IgD-negative memory B cell (primary cell): ENCODE measurements at regions not wholly inside any gene's neighbourhood (a gene's known extent, or its start where the extent isn't known, plus 50 kb on each side); places are given as distances from the start of the nearest gene placed in this dataset.
A peak's percentile ranks its signal among the peaks of the same experiment; 100 is the strongest.

Experiments used
- H3K27ac Mint-ChIP-seq, 3 donors: one replicate each; pipeline ENCODE4 v1.8.0; 2020 to 2022; ENCODE audit warnings: mild to moderate bottlenecking in 3 of 3, mixed read lengths in 3 of 3, moderate library complexity in 1 of 3
- H3K27me3 Mint-ChIP-seq: one replicate; pipeline ENCODE4 v1.8.0; 2021; ENCODE audit warnings: mixed read lengths
- H3K36me3 Mint-ChIP-seq: one replicate; pipeline ENCODE4 v1.8.0; 2020; ENCODE audit warnings: mild to moderate bottlenecking, mixed read lengths
- H3K4me1 Mint-ChIP-seq, 3 donors: one replicate each; pipeline ENCODE4 v1.8.0; 2020 to 2022; ENCODE audit warnings: mixed read lengths in 3 of 3, mild to moderate bottlenecking in 1 of 3
- H3K4me3 Mint-ChIP-seq, 4 donors: one replicate each; pipeline ENCODE4 v1.8.0; 2020 to 2022; ENCODE audit warnings: mild to moderate bottlenecking in 4 of 4, mixed read lengths in 4 of 4, moderate library complexity in 3 of 4
- H3K9me3 Mint-ChIP-seq, 3 donors: one replicate each; pipeline ENCODE4 v1.8.0; 2020 to 2021; ENCODE audit warnings: mixed read lengths in 3 of 3, mild to moderate bottlenecking in 1 of 3

DNA sequence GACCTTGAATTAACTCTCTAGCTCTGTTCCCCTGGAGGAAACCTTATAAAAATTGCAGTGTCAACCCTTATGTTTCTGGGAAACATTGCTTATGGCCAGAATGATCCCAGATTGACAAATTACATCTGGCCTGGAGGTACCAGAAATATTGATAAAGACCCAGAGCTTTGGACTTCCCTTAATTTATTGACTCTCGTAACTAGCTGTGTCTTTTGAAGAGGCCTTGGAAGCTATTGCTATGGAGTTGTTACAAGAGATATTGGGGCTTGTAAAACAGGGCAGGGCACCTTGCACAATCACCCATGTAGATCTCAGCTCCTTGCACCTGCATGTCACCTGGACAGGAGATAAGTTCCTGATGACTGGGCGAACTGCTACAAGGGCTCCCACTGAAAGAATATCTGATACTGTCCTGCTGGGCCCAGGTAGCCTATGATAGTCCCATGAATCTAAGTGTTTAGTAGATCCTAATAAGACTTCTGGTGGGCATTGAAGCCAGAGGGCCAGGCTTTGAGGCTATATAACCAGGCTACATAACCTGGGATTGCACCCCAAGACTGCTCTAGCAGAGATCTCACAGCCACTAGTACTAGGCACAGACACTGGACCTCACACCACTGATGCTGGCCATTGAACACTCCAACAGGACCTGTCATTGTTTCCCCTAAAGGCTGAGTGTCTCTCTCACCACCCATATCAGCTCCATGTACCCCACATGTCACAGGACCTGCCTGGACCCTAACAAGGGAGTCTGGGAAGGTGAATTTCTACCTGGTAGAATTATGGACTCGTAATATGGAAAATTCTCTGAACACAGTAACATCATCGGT is 135.7 kb upstream of the PWP1 start:
- no peak overlapping the region for H3K4me3 Mint-ChIP-seq

DNA sequence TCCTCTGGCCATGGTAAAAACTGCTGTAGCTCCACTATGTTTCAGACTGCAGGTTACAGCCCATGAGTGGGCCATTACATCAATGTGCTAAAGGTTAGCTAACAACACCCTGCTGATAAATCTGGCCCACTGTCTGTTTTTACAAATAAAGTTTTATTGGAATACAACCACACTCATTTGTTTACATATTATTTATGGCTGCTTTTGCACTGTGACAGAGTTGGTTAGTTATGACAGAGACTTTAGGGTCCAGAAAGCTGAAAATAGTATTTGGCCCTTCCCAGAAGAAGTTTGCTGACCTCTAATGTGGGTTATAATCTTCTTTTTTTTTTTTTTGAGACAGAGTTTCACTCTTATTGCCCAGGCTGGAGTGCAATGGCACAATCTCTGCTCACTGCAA is 134.2 kb upstream of the PWP1 start:
- Mint-ChIP-seq H3K9me3 (peaks cover 0 to 9% (median 0%) of the 10 kb centered on the region in 3 donors), H3K4me3 (no peak overlapping the region), H3K4me1 (peaks cover 0 to 4% (median 0%) of the 10 kb centered on the region in 3 donors), H3K27ac (no peak overlapping the region), H3K36me3 (no peaks in the 10 kb centered on the region), H3K27me3 (peaks cover 7% of the 10 kb centered on the region)

More for the DNA sequence above, 135.7 kb upstream of the PWP1 start:
- H3K27ac Mint-ChIP-seq, result no peak overlapping the region
- peaks cover 0 to 9% (median 0%) of the 10 kb centered on the region in 3 donors for H3K9me3 Mint-ChIP-seq
- no peaks in the 10 kb centered on the region for H3K36me3 Mint-ChIP-seq
- H3K27me3 Mint-ChIP-seq, result peaks cover 4% of the 10 kb centered on the region
- H3K4me1 Mint-ChIP-seq, result peaks cover 0 to 11% (median 3%) of the 10 kb centered on the region in 3 donors

DNA sequence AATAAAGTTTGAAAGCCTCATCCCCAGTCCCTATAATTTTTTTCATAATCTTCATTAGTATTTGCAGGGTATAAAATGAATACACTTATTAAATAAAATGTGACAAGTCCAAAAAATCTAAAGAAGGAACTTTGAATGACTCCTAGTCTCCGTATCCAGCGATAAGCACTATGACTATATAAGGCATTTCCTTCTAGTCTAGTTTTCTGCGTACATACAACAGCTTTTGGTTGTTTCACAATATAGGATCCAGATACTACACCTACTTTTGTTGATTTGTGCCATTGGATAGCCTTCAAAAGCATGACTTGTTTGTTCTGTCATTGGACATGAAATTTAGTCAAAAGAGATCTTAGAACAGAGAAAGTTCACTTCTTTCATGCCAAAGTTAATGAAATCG is 133.3 kb upstream of the PWP1 start:
- Mint-ChIP-seq H3K27me3 (peaks cover 6% of the 10 kb centered on the region), H3K27ac (no peak overlapping the region), H3K4me1 (peaks cover 0 to 2% (median 0%) of the 10 kb centered on the region in 3 donors), H3K36me3 (no peaks in the 10 kb centered on the region), H3K4me3 (no peak overlapping the region), H3K9me3 (peaks cover 0 to 9% (median 0%) of the 10 kb centered on the region in 3 donors)

DNA sequence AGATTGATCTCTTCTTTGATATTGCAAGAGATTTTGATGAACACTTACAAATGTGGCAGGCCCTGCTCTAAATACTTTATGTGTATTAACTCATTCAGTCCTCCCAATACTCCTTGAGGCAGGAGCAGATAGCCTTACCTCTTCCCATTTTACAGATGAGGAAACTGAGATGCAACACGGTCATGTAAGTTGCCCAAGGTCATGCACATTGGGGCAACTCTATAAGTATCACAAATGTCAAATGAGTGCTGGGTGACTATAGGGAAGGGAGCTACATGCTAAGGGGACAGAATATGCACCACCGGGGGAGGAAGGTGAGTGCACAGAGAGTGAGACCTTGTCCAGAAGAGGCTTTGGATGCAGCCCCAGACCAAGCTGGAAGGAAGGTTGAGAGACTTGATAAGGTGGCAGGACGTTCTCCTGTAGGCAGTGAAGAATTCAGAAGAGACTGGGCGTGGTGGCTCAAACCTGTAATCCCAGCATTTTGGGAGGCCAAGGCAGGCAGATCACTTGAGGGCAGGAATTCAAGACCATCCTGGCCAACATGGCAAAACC is 132.3 kb upstream of the PWP1 start:
- H3K36me3 Mint-ChIP-seq, result no peaks in the 10 kb centered on the region
- H3K4me1 Mint-ChIP-seq, result no peaks in the 10 kb centered on the region
- H3K9me3 Mint-ChIP-seq, result peaks cover 0 to 5% (median 0%) of the 10 kb centered on the region in 3 donors
- no peak overlapping the region for H3K4me3 Mint-ChIP-seq
- no peak overlapping the region for H3K27ac Mint-ChIP-seq
- peaks cover 6% of the 10 kb centered on the region for H3K27me3 Mint-ChIP-seq

DNA sequence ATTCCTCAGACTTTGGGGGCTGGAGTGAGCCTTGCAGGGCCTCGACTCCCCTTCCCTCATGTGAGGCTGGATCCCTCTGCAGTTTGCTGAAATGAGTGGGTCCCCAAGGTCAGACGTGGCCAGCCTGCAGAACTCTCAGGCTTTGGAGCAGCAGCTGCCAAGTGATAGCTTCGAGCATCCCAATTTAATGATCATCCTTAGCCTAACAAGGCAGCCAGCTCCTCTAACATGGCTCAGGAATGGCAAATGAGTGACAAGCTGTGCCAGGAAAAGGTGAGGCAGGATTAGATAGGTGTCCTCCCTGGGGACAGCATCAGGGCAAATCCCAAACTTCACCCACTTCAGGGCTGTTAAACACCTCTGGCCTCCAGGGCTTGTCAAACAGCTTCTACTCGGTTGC is 130.7 kb upstream of the PWP1 start:
- H3K27ac Mint-ChIP-seq, result no peak overlapping the region
- no peak overlapping the region for H3K4me3 Mint-ChIP-seq
- peaks cover 6% of the 10 kb centered on the region for H3K27me3 Mint-ChIP-seq

DNA sequence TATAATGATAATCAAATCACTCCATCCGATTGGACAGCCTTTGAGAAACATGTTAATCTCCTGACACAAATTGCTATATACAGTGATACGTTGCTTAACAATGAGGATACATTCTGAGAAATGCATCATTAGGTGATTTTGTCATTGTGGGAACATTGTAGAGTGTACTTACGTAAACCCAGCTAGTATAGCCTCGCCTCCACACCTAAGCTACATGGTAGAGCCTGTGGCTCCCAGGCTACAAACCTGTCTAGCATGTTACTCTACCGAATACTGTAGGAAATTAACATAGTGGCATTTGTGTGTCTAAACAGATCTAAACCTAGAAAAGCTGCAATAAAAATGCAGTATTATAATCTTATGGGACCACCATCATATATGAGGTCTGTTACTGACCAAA is 128.6 kb upstream of the PWP1 start:
- Mint-ChIP-seq H3K9me3 (no peaks in the 10 kb centered on the region), H3K36me3 (no peaks in the 10 kb centered on the region), H3K27me3 (peaks cover 9% of the 10 kb centered on the region), H3K4me1 (peaks cover 0 to 1% (median 0%) of the 10 kb centered on the region in 3 donors), H3K4me3 (no peak overlapping the region), H3K27ac (no peak overlapping the region)

More for the DNA sequence above, 130.7 kb upstream of the PWP1 start:
- Mint-ChIP-seq H3K4me1 (peaks cover 0 to 1% (median 0%) of the 10 kb centered on the region in 3 donors), H3K36me3 (no peaks in the 10 kb centered on the region), H3K9me3 (no peaks in the 10 kb centered on the region)

DNA sequence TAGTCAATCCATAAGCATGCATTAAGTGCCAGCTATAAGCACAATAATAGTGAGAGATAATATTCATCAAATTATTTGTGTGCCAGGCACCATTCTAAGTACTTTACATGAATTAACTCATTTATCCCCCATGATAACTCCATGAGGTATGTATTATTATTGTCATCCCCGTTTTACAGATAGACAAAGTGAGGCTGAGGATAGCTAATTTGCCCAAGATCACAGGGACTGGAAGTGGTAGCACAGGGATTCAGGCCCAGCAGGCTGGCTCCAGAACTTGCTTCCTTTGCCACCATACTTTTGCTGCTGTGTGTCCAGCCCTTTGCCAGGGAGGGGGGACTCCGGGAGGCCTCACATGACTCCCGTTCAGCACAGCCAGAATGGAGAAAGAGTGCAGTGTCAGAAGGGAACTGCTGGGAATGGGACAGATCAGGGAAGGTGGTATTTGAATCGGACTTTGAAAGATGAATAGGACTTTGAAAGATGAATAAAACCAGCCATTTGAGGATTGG is 128.0 kb upstream of the PWP1 start:
- Mint-ChIP-seq H3K27me3 (peaks cover 11% of the 10 kb centered on the region), H3K4me3 (no peak overlapping the region), H3K9me3 (no peaks in the 10 kb centered on the region), H3K36me3 (no peaks in the 10 kb centered on the region), H3K4me1 (peaks cover 0 to 1% (median 0%) of the 10 kb centered on the region in 3 donors), H3K27ac (no peak overlapping the region)

DNA sequence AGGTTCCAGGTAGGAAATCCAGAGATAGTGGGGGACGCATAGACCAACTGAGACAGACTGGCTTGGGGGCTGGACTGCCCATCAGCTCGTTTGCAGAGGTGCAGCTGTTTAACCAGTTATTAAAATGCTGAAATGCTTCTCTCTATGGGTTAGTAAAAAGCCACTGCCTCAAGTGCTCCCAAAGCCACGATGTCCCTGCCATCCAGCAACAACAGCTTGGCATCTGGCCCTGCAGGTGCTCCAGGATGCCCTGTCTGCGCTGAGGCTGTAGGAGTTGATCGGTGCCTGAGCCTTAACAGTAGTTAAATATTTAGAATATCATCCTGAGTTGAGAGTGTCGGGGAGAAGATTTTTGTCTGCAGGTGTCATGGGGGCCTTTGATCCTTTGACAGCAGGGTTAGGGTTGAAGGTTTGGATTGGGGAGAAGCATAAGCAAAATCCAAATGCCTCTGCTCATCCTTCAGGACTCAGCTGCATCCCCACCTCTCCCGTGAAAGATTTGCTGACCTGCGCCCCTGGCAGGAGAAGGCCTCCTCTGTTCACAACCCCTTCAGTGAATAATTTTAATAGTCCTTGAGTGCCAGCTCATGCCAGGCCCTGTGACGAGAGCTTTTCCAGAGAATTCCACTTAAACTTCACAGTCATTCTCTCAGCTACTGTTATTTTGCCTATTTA is 127.3 kb upstream of the PWP1 start:
- peak overlapping the region in 1 of 4 donors; percentile 27 for H3K4me3 Mint-ChIP-seq
- H3K4me1 Mint-ChIP-seq, result peaks cover 0 to 1% (median under 1%) of the 10 kb centered on the region in 3 donors
- H3K27ac Mint-ChIP-seq, result no peak overlapping the region
- H3K27me3 Mint-ChIP-seq, result peaks cover 8% of the 10 kb centered on the region
- H3K9me3 Mint-ChIP-seq, result no peaks in the 10 kb centered on the region
- H3K36me3 Mint-ChIP-seq, result no peaks in the 10 kb centered on the region

DNA sequence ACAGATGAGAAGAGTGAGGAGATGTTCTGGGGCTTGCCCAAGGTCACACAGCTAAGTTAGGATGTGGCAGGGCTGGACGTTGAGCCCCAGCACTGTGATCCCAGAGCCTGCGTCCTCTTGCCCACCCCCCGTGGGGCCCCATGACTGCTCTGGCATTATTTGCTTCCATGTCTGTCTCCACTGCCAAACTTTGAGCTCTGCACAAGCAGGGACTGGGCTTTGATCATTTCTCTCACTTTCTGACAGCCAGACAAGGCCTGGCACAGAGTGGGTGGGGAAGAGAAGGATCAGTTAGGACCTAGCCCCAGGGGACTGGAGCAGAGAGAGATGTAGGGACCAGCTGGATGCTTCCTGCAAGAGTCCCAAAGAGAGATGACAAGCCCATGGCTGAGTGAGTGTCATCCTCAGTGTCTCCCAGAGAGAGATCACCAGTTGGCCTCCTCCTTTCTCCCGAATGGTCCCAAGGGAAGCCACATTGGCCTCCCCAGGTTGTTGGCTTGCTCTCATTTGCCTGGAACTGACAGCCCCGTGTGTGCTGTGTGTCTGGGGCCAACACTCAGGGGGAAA is 126.7 kb upstream of the PWP1 start:
- peaks cover 8% of the 10 kb centered on the region for H3K27me3 Mint-ChIP-seq
- H3K9me3 Mint-ChIP-seq, result no peaks in the 10 kb centered on the region
- H3K27ac Mint-ChIP-seq, result no peak overlapping the region
- H3K36me3 Mint-ChIP-seq, result no peaks in the 10 kb centered on the region
- H3K4me1 Mint-ChIP-seq, result peaks cover 0 to 4% (median 3%) of the 10 kb centered on the region in 3 donors
- no peak overlapping the region for H3K4me3 Mint-ChIP-seq

DNA sequence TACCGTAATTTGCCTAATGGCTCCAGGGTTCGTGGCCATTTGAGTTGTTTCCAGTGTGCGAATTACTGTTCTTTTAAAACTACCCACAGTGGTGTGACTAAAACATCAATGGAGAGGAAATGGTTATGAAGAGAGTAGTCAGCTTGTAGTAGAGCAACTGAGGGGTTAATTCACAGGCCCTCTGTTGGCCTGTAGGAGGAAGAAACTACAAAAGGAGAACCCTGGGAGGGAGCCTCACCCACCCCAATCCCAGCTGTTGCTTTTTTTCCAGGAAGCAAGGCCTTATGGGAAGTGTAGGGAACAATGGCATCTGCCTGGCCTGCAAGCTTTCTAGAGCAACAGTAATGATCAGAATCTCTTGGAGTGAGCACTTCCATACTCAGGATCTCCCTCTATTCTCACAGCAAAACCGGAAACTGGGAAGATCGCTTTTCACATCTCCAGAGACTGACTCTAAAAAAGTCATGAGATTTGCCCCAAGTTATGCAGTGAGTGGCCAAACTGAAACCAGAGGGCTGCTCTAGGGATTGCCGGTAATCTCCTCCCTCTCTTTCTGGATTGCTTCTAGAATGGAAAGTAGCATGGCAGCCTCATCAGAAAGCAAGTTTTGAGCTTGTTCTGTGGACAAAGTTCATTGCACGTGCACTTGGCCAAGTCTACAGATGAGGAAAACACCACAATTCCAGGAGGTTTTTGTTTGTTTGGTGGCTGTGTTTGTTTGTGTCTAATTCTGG is 125.3 kb upstream of the PWP1 start:
- Mint-ChIP-seq H3K4me3 (no peak overlapping the region), H3K9me3 (no peaks in the 10 kb centered on the region), H3K36me3 (no peaks in the 10 kb centered on the region), H3K27me3 (peaks cover 8% of the 10 kb centered on the region), H3K27ac (no peak overlapping the region), H3K4me1 (peaks cover 3 to 5% (median 4%) of the 10 kb centered on the region in 3 donors)

DNA sequence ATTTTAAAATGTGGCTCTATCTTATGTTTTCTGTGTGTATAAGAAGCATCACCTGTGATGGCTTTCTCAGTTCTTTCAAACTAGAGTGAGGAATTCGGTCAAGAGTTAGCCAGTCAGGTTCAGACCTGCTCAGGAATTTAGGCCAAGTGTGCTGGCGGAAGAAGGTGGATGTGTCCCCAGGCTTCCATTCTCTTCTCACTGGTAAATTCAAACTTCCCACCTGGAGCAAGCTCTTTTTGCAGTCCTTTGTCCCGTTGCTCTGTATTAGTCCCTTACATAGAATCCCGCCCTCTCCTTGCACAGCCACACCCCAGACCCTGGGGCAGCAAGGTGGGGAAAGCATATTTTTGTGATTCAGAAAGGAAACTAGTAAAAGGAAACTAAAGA is 124.7 kb upstream of the PWP1 start:
- Mint-ChIP-seq H3K27me3 (peaks cover 8% of the 10 kb centered on the region), H3K27ac (no peak overlapping the region), H3K4me1 (peaks cover 5 to 10% (median 8%) of the 10 kb centered on the region in 3 donors), H3K9me3 (no peaks in the 10 kb centered on the region), H3K36me3 (no peaks in the 10 kb centered on the region), H3K4me3 (no peak overlapping the region)

DNA sequence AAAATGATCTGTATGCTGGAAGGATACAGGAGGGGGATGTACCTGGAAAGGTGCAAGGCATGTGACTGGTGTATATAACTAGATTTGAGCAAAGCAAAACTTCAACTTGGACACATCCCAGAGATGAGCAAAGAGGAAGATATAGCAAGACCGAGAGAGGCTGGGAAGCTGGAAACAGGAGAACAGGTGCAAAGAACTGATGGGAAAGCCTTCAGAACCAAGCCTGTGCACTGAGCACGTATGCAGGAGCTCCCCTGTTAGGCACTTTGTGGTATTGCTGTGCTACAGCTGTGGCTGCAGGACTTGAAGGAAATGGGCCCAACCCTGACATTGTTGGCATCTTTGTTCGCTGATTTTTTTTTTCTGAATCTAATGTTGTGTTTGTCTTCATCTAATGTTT is 120.7 kb upstream of the PWP1 start:
- Mint-ChIP-seq H3K27me3 (peaks cover 9% of the 10 kb centered on the region), H3K9me3 (no peaks in the 10 kb centered on the region), H3K4me1 (peaks cover 14 to 16% (median 15%) of the 10 kb centered on the region in 3 donors), H3K4me3 (peak overlapping the region in 1 of 4 donors; percentile 41), H3K27ac (peak overlapping the region in 1 of 3 donors; percentile 65), H3K36me3 (no peaks in the 10 kb centered on the region)

DNA sequence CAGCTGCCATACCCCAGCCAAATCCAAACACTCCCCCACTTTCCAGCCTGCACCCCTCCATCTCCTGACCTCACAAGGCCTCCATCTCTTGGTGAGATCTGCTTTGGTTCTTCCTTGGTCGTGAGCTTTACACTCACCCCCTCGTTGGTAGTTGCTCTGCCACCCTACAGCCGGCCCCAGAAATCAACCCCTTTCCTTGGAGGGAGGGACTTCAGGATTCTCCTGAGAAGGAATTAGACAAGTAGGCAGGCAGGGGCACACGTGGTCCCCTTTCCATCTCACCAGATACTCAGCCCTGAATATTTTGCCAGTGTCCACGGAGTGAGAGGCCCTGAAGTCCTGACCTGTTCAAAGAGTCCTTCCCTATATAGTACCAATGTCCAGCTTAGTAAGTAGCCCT is 120.0 kb upstream of the PWP1 start:
- H3K27ac Mint-ChIP-seq, result peak overlapping the region in 1 of 3 donors; percentile 65
- H3K27me3 Mint-ChIP-seq, result peaks cover 9% of the 10 kb centered on the region
- H3K36me3 Mint-ChIP-seq, result no peaks in the 10 kb centered on the region
- H3K9me3 Mint-ChIP-seq, result no peaks in the 10 kb centered on the region
- peaks cover 14 to 16% (median 15%) of the 10 kb centered on the region in 3 donors for H3K4me1 Mint-ChIP-seq
- peak overlapping the region in 1 of 4 donors; percentile 49 for H3K4me3 Mint-ChIP-seq

DNA sequence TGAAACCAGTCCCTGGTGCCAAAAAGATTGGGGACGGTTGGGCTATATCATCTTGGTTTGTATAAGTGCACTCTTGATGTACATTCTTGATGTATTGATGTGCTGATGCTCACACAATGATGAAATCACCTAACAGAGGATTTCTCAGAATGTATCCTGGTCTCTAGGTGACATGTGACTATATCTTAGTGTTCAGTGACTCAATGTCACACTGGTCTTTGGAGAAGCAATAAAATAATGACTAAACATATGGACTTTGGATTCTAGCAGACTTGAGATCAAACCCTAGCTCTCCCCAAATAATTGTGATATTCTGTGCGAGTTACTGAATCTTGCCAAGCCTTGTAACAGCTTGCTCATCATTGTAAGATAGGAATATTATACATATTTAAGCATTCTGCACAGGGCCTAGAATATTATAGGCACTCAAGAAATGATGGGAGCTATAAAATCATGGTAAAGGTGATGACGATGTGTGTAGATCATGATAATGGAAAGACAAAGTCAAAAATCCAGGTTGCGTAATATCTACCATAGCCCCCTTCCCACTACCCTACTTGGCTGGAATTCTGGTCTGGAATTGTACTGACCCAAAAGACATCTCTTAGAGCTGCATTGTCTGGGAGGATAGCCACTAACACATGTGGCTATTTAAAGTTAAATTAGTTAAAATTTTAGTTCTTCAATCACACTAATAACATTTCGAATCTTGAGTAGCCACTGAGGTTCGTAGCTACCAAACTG is 117.6 kb upstream of the PWP1 start:
- H3K27ac Mint-ChIP-seq, result peak overlapping the region in 1 of 3 donors; percentile 16
- H3K4me3 Mint-ChIP-seq, result no peak overlapping the region
- H3K36me3 Mint-ChIP-seq, result no peaks in the 10 kb centered on the region
- H3K27me3 Mint-ChIP-seq, result peaks cover 4% of the 10 kb centered on the region
- no peaks in the 10 kb centered on the region for H3K9me3 Mint-ChIP-seq
- H3K4me1 Mint-ChIP-seq, result peaks cover 14 to 16% (median 15%) of the 10 kb centered on the region in 3 donors
